ENCODE measurements at regions not wholly inside any gene's neighbourhood (a gene's known extent, or its start where the extent isn't known, plus 50 kb on each side); places are given as distances from the start of the nearest gene placed in this dataset.

DNA sequence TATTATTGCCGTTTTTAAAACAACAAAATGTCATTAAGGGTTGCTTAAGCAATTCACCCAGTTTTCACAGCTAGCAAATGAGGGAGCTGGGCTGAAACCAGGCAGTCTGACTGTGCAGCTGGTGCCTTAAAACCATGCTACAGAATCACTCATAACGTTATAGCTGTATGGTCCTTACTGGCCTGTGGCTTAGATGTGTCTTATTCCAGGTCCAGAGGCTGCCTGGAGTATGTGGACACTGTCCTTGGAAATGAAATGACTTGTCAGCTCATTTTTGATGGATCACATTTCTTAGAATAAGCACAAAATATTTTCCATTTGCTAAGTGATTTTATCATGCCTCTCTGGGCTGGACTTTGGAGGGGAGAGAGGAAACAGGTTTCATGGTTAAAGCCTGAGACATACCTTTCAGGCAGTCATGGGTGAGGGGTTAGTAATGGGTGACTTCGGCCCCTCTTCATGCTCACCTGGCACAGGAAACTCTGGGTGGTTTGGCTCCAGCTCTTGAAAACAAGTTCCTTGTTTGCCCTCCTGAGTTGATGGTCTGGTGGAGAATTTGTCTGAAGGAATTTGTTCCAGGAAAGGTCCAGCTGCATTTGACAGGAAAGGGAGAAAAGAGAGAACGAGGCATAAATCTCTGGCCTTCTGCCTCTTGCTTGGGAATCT, 823.2 kb downstream of the DHX35 start:
- TF ChIP-seq REST (tag by site-specific recombination; IDR thresholded peaks at IDR 0.05) (no peak), ZNF112 (tag by site-specific recombination; IDR thresholded peaks at IDR 0.05) (no peak), PBX3 (CRISPR knock-in tag; IDR thresholded peaks at IDR 0.05) (no peak), HOXD13 (CRISPR knock-in tag; IDR thresholded peaks at IDR 0.05; ENCODE audit: borderline replicate concordance) (no peak), MEIS1 (CRISPR knock-in tag; IDR thresholded peaks at IDR 0.05; ENCODE audit: borderline replicate concordance) (no peak), ZNF416 (tag by site-specific recombination; IDR thresholded peaks at IDR 0.05) (no peak), ZNF133 (tag by site-specific recombination; IDR thresholded peaks at IDR 0.05) (no peak), ZNF274 (IDR thresholded peaks at IDR 0.05; ENCODE audit: low read length) (no peak), ZNF274 (tag by site-specific recombination; IDR thresholded peaks at IDR 0.05; ENCODE audit: borderline replicate concordance) (no peak), ZNF391 (tag by site-specific recombination; IDR thresholded peaks at IDR 0.05; ENCODE audit: borderline replicate concordance, low read depth) (no peak), ZBTB7A (tag by site-specific recombination; IDR thresholded peaks at IDR 0.05; ENCODE audit: low read depth) (no peak)
- TF ChIP-seq, protein P1, sequence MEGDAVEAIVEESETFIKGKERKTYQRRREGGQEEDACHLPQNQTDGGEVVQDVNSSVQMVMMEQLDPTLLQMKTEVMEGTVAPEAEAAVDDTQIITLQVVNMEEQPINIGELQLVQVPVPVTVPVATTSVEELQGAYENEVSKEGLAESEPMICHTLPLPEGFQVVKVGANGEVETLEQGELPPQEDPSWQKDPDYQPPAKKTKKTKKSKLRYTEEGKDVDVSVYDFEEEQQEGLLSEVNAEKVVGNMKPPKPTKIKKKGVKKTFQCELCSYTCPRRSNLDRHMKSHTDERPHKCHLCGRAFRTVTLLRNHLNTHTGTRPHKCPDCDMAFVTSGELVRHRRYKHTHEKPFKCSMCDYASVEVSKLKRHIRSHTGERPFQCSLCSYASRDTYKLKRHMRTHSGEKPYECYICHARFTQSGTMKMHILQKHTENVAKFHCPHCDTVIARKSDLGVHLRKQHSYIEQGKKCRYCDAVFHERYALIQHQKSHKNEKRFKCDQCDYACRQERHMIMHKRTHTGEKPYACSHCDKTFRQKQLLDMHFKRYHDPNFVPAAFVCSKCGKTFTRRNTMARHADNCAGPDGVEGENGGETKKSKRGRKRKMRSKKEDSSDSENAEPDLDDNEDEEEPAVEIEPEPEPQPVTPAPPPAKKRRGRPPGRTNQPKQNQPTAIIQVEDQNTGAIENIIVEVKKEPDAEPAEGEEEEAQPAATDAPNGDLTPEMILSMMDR (tag by site-specific recombination; IDR thresholded peaks at IDR 0.05): no peak

All from HEK293 (cell line).